Lung (tissue), 11 donors: ENCODE measurements at regions not wholly inside any gene's neighbourhood (a gene's known extent, or its start where the extent isn't known, plus 50 kb on each side); places are given as distances from the start of the nearest gene placed in this dataset.

Experiments used
- ATAC-seq: fragments of 200-7000 bp; cut with Tn5 transposase; one replicate; pipeline ENCODE4 v1.9.1; 2020; ENCODE audit warnings: moderate number of reproducible peaks; ENCODE audit not compliant: insufficient read depth, low FRiP score
- DNase-seq, 3 donors: peaks; one replicate each; pipeline ENCODE4 v3.0.0-alpha.2; 2013 to 2017
- H3K27ac ChIP-seq, 2 donors: one replicate each; pipeline ENCODE4 v1.5.1; 2013; ENCODE audit warnings: mild to moderate bottlenecking in 2 of 2, moderate library complexity in 2 of 2, control low read depth in 1 of 2, inconsistent platforms in 1 of 2, low read depth in 1 of 2, low read length in 1 of 2
- H3K27me3 ChIP-seq, 3 donors: one replicate each; pipeline ENCODE4 v1.5.1; 2013; ENCODE audit warnings: low read length in 2 of 3; ENCODE audit not compliant: control insufficient read depth in 3 of 3, insufficient read depth in 3 of 3
- H3K36me3 ChIP-seq, 4 donors: one replicate each; pipeline ENCODE4 v1.5.1; 2013; ENCODE audit warnings: low read length in 4 of 4, mild to moderate bottlenecking in 1 of 4, moderate library complexity in 1 of 4; ENCODE audit not compliant: control insufficient read depth in 4 of 4, insufficient read depth in 4 of 4
- H3K4me1 ChIP-seq, 5 donors: one replicate each; pipeline ENCODE4 v1.5.1; 2013; ENCODE audit warnings: low read length in 5 of 5, mild to moderate bottlenecking in 2 of 5, moderate library complexity in 1 of 5; ENCODE audit not compliant: control insufficient read depth in 5 of 5, insufficient read depth in 5 of 5
- H3K4me3 ChIP-seq: one replicate; pipeline ENCODE4 v1.5.1; 2013; ENCODE audit warnings: mild to moderate bottlenecking, control low read depth, moderate library complexity
- H3K9ac ChIP-seq, 2 donors: one replicate each; pipeline ENCODE4 v1.5.1; 2013; ENCODE audit warnings: low read length in 2 of 2, control low read depth in 1 of 2; ENCODE audit not compliant: insufficient read depth in 1 of 2
- H3K9me3 ChIP-seq, 4 donors: one replicate each; pipeline ENCODE4 v1.5.1; 2013; ENCODE audit warnings: low read length in 3 of 4, mild to moderate bottlenecking in 1 of 4, moderate library complexity in 1 of 4; ENCODE audit not compliant: control insufficient read depth in 4 of 4, insufficient read depth in 3 of 4
- CTCF ChIP-seq: IDR thresholded peaks from 2 replicates; pipeline ENCODE4 v1.5.1; 2012; ENCODE audit warnings: mild to moderate bottlenecking; ENCODE audit errors: control extremely low read depth, extremely low read depth
- WGBS, 2 donors: extraction: QIAGEN DNeasy Blood & Tissue Kit; methylation state at CpG; one replicate each; pipeline ENCODE4 v1.1.7; 2013; 5-methylcytosine and 5-hydroxymethylcytosine counted together
- donor health status: control.
- donor health status: control.
- donor health status: Bipolar disorder and iron deficiency.
- donor health status: healthy.
- donor health status: DM: yes; HTN: yes; CAD: no.

- Histone ChIP-seq H3K27me3 (no peaks in the 10 kb centered on the region), H3K9me3 (no peaks in the 10 kb centered on the region), H3K27ac (no peak overlapping the region), H3K4me1 (no peaks in the 10 kb centered on the region), H3K36me3 (no peaks in the 10 kb centered on the region), H3K9ac (no peak overlapping the region), H3K4me3 (no peak overlapping the region)
- no peak for TF ChIP-seq CTCF
- ATAC-seq, result no peak
- 91 to 92% methylated on average over 2 of the region's 2 CpGs for WGBS, 2 donors
- no peak for DNase-seq
Measured at GRCh38 chr2:58447586-58447985, 206.5 kb upstream of the FANCL start.

- no peaks in the 10 kb centered on the region for H3K4me1 ChIP-seq
- no peak for ATAC-seq
- WGBS, 2 donors, result 72 to 76% methylated on average over 3 of the region's 3 CpGs
- H3K9ac ChIP-seq, result no peak overlapping the region
- H3K4me3 ChIP-seq, result no peak overlapping the region
- H3K27ac ChIP-seq, result no peak overlapping the region
- no peak for TF ChIP-seq CTCF
- H3K36me3 ChIP-seq, result no peaks in the 10 kb centered on the region
- no peak for DNase-seq
- no peaks in the 10 kb centered on the region for H3K9me3 ChIP-seq
- no peaks in the 10 kb centered on the region for H3K27me3 ChIP-seq
Measured at GRCh38 chr2:58441643-58442042, 200.5 kb upstream of the FANCL start.

DNA sequence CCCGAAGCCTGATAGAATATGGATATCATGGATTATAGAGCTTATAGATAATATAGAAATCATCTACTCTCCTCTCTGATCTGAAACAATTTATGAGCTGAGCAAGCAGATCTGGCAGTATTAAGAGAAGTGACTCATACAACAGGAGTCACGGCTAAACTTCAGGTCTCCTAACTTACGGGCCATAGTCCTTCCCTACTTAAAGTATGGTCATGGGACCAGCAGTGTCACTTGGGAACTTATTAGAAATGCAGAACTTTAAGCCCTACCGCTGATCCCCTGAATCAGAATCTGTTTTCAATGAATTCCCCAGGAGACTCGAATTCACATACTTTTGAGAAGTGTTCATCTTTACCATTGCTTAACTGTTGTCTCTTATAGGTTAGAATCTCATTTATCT is 195.7 kb upstream of the FANCL start:
- TF ChIP-seq CTCF, result no peak
- ATAC-seq, result no peak
- WGBS, 2 donors, result 92 to 93% methylated on average over 5 of the region's 5 CpGs

DNA sequence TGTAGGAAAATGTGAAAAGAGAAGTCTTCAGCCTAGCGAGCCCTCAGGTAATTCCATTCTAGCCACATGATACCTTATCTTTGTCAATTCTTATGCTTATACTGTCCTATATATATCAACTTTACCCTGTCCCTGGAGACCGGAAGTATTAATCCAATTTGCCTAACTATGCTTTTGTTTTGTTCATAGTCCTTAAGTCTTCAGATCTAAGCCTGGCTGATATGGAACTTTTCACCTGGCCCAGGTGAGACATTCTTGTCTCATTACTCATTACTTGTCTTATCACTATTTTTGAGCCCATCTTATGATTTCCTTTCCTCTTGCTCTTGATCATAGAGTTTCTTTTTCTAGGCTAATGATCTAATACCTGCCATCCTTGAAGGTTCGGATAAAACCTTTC is 194.1 kb upstream of the FANCL start:
- H3K27me3 ChIP-seq, result no peaks in the 10 kb centered on the region
- H3K36me3 ChIP-seq, result no peaks in the 10 kb centered on the region
- 89 to 92% methylated on average over 3 of the region's 3 CpGs for WGBS, 2 donors
- ATAC-seq (no peak), DNase-seq (no peak)
- H3K9ac ChIP-seq, result no peak overlapping the region
- no peaks in the 10 kb centered on the region for H3K4me1 ChIP-seq
- H3K9me3 ChIP-seq, result no peaks in the 10 kb centered on the region
- H3K4me3 ChIP-seq, result no peak overlapping the region
- no peak overlapping the region for H3K27ac ChIP-seq
- no peak for TF ChIP-seq CTCF

More for the DNA sequence above, 195.7 kb upstream of the FANCL start:
- H3K27me3 ChIP-seq, result no peaks in the 10 kb centered on the region
- no peak overlapping the region for H3K27ac ChIP-seq
- no peaks in the 10 kb centered on the region for H3K9me3 ChIP-seq
- no peaks in the 10 kb centered on the region for H3K4me1 ChIP-seq
- no peak overlapping the region for H3K4me3 ChIP-seq
- no peak for DNase-seq
- H3K36me3 ChIP-seq, result no peaks in the 10 kb centered on the region
- H3K9ac ChIP-seq, result no peak overlapping the region
